ENCODE measurements at regions not wholly inside any gene's neighbourhood (a gene's known extent, or its start where the extent isn't known, plus 50 kb on each side); places are given as distances from the start of the nearest gene placed in this dataset.

- no peaks in the 10 kb centered on the region for H3K4me1 ChIP-seq
- no peak for TF ChIP-seq POLR2A (IDR thresholded peaks at IDR 0.05; ENCODE audit: low read depth)
- TF ChIP-seq, protein P1, sequence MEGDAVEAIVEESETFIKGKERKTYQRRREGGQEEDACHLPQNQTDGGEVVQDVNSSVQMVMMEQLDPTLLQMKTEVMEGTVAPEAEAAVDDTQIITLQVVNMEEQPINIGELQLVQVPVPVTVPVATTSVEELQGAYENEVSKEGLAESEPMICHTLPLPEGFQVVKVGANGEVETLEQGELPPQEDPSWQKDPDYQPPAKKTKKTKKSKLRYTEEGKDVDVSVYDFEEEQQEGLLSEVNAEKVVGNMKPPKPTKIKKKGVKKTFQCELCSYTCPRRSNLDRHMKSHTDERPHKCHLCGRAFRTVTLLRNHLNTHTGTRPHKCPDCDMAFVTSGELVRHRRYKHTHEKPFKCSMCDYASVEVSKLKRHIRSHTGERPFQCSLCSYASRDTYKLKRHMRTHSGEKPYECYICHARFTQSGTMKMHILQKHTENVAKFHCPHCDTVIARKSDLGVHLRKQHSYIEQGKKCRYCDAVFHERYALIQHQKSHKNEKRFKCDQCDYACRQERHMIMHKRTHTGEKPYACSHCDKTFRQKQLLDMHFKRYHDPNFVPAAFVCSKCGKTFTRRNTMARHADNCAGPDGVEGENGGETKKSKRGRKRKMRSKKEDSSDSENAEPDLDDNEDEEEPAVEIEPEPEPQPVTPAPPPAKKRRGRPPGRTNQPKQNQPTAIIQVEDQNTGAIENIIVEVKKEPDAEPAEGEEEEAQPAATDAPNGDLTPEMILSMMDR (IDR thresholded peaks at IDR 0.05) = peak in 2 of 3 experiments; percentile 21 to 44
- no peaks in the 10 kb centered on the region for H3K36me3 ChIP-seq
- no peak for DNase-seq (ENCODE audit: extremely low spot score)
- H3K9me3 ChIP-seq = peaks cover 0 to 5% (median 0%) of the 10 kb centered on the region in 4 donors
- intact Hi-C loops (cut with DNase I) = no loop called here
- no peaks in the 10 kb centered on the region for H3K27me3 ChIP-seq
- no peak overlapping the region for H3K27ac ChIP-seq (replicated peaks in 1 of 4)
- no peak overlapping the region for H3K4me3 ChIP-seq
- 22% methylated on average over 1 of the region's 1 CpG for WGBS
These were observed 290.2 kb downstream of the BTBD3 start for GRCh38 chr20:12207875-12208274.

DNA sequence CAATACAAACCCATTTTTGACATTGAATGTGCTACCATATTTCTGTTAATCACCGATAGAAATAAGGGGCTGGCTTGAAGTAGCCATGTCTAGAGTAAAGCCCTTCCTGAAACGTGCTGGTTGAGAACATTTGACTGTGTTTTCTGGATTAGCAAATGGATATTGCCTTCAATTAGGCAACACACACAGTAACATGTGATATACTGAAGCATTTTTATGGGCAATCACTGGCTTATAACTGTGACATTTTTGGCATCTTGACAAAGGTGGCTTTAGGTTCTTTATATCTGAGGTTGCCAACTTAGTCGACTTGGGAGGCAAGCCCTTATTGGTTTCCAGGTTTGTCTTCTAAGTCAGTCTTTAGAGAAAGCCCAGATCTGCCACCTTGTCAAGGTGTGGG is 292.9 kb downstream of the BTBD3 start:
- Histone ChIP-seq H3K36me3 (no peaks in the 10 kb centered on the region), H3K27ac (replicated peaks in 1 of 4) (no peak overlapping the region), H3K4me1 (no peaks in the 10 kb centered on the region), H3K27me3 (no peaks in the 10 kb centered on the region), H3K9me3 (no peaks in the 10 kb centered on the region), H3K4me3 (no peak overlapping the region)
- 83% methylated on average over 3 of the region's 3 CpGs for WGBS
- TF ChIP-seq EP300 (IDR thresholded peaks at IDR 0.05) (no peak), POLR2AphosphoS5 (IDR thresholded peaks at IDR 0.05) (no peak), POLR2A (IDR thresholded peaks at IDR 0.05; ENCODE audit: low read depth) (no peak)
- TF ChIP-seq, protein P1 (IDR thresholded peaks at IDR 0.05) = no peak
- DNase-seq (ENCODE audit: extremely low spot score) = no peak
- intact Hi-C loops (cut with DNase I) = no loop called here

GRCh38 chr20:12211361-12211760 is 293.7 kb downstream of the BTBD3 start:
- Histone ChIP-seq H3K27ac (replicated peaks in 1 of 4) (no peak overlapping the region), H3K36me3 (no peaks in the 10 kb centered on the region), H3K4me3 (no peak overlapping the region), H3K27me3 (no peaks in the 10 kb centered on the region), H3K9me3 (no peaks in the 10 kb centered on the region), H3K4me1 (no peaks in the 10 kb centered on the region)
- TF ChIP-seq POLR2A (IDR thresholded peaks at IDR 0.05; ENCODE audit: low read depth) = no peak
- TF ChIP-seq, protein P1 (IDR thresholded peaks at IDR 0.05) = no peak
- no peak for TF ChIP-seq EP300 (IDR thresholded peaks at IDR 0.05)
- TF ChIP-seq POLR2AphosphoS5 (IDR thresholded peaks at IDR 0.05) = no peak
- WGBS = 74% methylated on average over 4 of the region's 4 CpGs
- DNase-seq (ENCODE audit: extremely low spot score) = no peak
- intact Hi-C loops (cut with DNase I) = no loop called here

GRCh38 chr20:12217382-12217781 is 299.7 kb downstream of the BTBD3 start:
- Histone ChIP-seq H3K4me1 (no peaks in the 10 kb centered on the region), H3K27ac (replicated peaks in 1 of 4) (no peak overlapping the region), H3K9me3 (no peaks in the 10 kb centered on the region), H3K4me3 (no peak overlapping the region), H3K27me3 (no peaks in the 10 kb centered on the region), H3K36me3 (no peaks in the 10 kb centered on the region)
- no peak for TF ChIP-seq EP300 (IDR thresholded peaks at IDR 0.05)
- TF ChIP-seq POLR2A (IDR thresholded peaks at IDR 0.05; ENCODE audit: low read depth) = no peak
- TF ChIP-seq, protein P1 (IDR thresholded peaks at IDR 0.05) = no peak
- no peak for TF ChIP-seq POLR2AphosphoS5 (IDR thresholded peaks at IDR 0.05)
- DNase-seq (ENCODE audit: extremely low spot score) = no peak
- intact Hi-C loops (cut with DNase I) = no loop called here

GRCh38 chr20:12219798-12220197 is 302.1 kb downstream of the BTBD3 start:
- Histone ChIP-seq H3K4me3 (no peak overlapping the region), H3K4me1 (no peaks in the 10 kb centered on the region), H3K9me3 (no peaks in the 10 kb centered on the region), H3K36me3 (no peaks in the 10 kb centered on the region), H3K27ac (replicated peaks in 1 of 4) (no peak overlapping the region), H3K27me3 (no peaks in the 10 kb centered on the region)
- peak; percentile 50 for DNase-seq (ENCODE audit: extremely low spot score)
- intact Hi-C loops (cut with DNase I) = no loop called here
- 80% methylated on average over 2 of the region's 2 CpGs for WGBS
- TF ChIP-seq EP300 (IDR thresholded peaks at IDR 0.05) (no peak), POLR2A (IDR thresholded peaks at IDR 0.05; ENCODE audit: low read depth) (no peak), POLR2AphosphoS5 (IDR thresholded peaks at IDR 0.05) (no peak)
- TF ChIP-seq, protein P1 (IDR thresholded peaks at IDR 0.05) = no peak
